COLO829 (cell line): ENCODE measurements at regions not wholly inside any gene's neighbourhood (a gene's known extent, or its start where the extent isn't known, plus 50 kb on each side); places are given as distances from the start of the nearest gene placed in this dataset.
A peak's percentile ranks its signal among the peaks of the same experiment; 100 is the strongest.

Experiments
- DNase-seq: peaks from one replicate; pipeline ENCODE4 v3.0.0; 2012; ENCODE audit warnings: low spot score

DNA sequence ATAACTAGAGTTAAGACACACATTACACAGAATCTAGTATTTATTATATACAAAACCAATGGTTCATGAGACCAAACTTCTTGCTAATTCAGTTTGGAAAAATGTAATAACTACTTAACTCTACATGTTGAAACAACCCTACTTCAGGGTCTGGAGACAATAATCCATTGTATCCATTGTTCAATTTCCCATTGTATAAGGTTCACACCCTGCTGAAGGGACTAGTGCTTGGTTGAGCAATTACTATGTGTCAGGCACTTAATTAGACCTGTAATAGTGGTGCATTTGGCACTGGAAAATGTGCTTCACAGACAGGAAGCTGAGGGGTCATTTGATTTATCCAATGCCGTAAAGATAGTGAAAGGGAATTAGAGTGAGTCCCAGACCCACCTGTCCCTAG is 114.3 kb upstream of the PAPPA start:
- DNase-seq = no peak

DNA sequence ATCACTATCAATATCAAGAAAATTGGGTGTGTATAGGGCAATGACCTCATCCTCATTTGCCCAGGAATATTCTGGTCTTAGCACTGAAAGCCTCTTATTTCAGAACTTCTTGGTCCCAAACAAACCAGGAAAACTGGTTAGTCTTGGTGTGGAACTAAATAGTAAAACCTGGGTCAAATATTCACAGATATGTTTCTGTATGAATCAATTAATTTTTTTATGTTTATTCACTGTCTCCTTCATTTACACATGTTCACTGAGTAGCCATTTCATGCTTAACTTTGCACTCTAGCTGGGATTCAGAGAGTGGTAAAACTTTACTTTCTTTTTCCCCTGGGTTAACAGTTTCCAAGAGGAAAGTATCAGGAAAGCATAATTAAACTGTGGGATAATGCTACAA is 113.7 kb upstream of the PAPPA start:
- no peak for DNase-seq

DNA sequence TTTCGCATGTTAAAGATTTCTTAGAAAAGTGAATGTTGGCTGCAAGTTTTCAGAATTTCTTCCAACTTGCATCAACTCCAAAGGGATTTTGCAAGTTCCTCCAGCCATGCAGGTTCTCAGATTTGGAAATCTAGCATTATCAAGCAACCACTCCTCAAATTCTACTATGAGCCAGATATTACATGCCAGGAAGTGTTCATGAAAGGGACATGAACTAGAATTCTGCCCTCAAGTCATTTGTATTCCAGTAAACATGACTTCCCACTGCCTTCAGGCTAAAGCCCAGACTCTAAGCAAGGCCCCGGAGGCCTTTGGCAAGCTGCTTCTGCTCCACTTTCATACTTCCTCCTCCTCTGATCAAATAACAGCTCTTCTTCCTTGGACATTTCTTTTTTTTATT is 111.3 kb upstream of the PAPPA start:
- DNase-seq = no peak

DNA sequence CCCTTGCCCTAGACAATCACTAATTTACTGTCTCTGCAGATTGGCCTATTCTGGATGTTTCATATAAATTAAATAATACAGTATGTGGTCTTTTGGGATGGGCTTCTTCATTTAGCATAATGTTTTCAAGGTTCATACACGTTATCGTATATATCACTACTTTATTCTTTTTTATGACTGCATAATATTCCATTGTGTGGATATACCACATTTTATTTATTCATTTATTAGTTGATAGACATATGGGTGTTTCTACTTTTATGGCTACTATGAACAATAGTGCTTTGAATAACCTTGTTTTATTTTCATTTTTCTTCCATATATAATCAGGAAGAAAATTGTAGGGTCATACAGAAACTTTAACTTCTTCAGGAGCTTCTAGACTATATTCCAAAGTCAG is 108.5 kb upstream of the PAPPA start:
- DNase-seq = no peak

DNA sequence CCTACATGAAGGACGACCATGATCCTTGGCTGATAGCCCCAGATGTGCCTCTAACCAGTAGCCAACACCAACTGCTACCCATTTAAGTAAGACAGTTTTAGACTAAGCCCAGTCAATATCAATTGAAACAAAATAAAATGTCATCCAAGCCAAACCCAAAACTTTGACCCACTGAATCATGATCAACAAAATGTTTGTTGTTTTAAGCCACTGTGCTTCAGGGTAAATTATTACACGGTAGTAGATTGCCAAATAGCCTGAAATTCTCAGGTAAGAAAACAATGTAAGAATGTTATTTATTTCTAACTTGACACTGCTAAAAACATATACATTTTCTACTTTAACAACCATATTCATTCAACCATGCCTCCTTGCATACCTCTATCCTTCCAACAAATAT is 105.5 kb upstream of the PAPPA start:
- DNase-seq = no peak

DNA sequence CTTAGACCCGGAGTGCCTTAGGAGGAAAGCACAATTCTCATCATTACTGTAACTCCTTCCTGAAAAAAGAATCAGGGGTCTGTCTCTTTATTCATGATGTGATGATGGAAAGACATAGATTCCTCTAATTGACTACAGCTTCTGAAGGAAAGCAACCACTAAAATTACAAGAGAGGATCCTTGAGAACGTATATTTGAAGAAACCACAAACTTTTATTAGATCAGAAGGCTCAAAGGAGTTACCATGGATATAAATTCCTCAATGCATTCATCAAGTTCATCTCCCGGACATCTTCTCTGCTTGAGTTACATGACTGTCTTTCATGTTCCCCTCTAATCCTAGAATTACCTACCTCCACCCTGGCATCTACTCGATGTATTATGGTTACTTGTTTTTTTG is 104.1 kb upstream of the PAPPA start:
- DNase-seq = peak; percentile 13

DNA sequence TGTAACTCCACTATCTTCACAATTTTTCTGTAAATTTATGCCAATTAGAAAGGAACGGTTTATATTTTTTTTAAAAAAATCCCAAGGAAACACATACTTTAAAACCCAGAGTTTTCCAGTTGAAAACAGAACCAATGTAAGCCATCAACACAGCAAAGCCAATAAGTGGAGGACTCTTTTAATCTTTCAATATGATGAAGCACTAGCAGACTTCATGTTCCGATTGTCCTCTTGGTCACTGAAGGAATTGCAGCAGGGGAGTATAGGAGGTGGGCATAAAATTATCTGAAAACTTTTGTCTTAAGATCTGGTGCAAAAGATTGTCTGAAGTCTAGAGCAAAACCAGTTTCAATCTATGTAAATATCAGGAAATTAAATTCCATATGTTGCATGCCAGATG is 102.1 kb upstream of the PAPPA start:
- DNase-seq = no peak

DNA sequence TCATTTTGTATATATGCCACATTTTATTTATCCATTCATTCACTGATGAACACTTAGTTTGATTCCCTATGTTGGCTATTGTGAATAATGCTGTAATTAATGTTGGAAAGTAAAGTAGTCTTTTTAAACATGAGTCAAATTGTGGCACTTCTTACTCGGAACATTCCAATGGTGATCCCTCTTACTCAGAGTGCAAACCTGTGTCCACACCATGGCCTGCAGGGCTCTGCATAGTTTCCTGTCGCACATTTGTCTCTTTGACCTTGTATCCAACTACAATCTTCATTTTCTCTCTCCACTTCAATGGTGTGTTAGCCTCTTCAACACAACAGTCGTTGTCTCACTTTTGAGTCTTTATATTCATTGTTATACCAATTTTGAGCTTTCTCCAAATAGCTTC is 98.1 kb upstream of the PAPPA start:
- DNase-seq = no peak

DNA sequence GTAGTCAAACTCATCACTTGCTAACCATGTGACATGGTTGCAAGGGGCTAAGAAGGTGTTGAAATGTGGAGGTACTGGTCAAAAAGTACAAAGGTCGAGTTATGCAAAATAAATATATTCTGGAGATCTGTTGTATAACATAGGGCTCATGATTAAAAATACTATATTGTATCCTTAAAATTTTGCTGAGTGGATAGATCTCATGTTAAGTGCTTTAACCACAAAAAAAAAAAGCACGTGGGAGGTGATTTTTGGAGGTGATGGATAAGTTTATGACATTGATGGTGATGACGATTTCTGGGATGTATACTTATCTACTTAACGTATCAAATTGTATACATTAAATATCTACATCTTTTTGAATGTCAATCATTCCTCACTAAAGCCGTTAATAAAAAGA is 96.2 kb upstream of the PAPPA start:
- DNase-seq = no peak

DNA sequence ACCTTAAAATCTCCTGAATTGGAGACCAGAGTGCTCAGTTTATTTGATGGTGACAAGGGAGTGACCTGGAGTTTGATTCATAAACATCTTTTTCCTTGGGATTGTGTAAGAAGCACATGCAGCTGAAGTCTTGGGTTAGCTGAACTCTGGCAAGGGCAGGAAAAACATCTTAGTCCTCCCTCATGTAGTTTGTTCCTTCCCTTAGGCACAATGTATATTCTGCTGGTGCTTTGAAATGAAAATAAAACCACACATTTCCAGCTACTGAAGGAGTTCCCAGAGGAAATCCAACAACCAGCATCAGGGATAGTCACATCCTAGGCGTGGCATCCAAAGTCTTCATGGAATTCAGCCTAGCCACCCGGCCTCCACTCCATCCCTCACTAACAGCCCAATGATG is 95.2 kb upstream of the PAPPA start:
- no peak for DNase-seq

DNA sequence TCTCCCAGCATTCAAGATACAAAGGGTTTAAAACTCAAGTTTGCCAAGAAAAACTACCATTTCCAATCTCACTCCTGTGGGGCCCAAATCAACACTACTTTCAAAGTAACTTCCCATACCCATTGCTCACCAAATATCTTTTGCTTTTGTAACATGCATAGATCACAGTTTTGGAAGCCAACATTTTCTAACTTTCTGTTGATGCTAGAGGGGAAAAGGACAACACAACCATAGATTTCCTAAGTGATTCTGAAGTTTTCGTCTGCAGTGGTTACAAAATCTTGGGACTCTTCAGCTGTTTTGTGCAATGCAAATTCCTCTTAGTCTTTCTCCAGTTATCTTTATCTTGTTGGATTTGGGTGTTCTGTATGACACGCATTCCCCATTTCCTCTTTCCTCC is 94.1 kb upstream of the PAPPA start:
- no peak for DNase-seq

DNA sequence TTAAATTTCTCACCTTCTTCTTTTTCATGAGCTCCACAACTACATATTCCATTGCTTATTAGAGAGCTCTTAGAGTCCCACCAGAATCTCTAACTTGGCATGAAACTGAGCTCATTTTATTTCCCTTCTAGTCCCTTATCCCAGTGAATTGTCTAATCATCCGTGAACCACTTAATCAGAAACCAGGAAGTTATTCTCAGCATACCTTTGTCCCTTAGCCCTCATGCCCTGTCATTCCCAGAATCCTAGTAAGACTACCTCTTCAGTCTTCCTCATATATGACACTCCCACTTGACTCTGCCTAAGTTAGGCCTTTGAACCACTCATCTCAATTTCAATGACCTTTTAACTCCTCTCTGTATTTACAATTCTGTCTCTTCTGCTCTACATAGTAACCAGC is 93.0 kb upstream of the PAPPA start:
- DNase-seq = no peak

DNA sequence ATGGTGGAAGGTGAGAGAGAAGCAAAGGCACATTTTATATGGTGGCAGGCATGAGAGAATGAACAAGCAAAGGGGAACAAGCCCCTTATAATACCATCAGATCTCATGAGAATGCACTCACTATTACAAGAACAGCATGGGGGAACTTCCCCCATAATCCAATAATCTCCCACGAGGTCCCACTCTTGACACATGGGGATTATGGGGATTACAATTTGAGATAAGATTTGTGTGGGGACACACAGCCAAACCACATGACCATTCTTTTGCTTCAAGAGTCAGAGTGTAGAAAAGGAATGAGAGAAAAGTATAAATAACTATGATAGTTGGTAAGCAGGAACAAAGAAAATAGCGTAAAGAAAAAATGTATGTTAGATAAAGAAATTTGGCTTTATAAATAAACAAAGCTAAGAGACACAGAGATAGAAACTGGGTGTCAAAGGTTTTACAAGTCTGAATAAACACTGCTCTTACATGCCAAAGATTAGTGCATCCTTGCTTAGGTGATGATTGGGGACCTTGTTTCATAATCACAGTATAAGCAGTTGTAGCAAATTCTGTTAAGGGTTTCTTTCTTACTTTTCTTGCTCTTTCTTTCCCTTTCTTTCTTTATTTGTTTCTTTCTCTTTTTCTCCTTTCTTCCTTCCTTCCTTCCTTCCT is 91.9 kb upstream of the PAPPA start:
- no peak for DNase-seq

DNA sequence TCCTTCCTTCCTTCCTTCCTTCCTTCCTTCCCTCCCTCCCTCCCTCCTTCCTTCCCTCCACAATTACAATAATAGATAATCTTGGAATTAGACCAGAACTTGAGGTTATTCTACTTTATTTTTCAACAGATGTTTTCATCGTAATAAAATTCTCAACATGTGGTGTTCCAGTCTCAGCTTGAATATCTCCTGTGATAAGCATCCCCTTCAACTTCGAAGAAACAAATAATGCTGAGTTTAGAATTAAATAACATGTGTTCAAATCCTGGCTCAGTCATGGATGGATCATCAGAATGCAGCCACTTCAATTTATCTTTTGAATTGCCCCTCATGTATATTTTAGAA is 91.4 kb upstream of the PAPPA start:
- no peak for DNase-seq

DNA sequence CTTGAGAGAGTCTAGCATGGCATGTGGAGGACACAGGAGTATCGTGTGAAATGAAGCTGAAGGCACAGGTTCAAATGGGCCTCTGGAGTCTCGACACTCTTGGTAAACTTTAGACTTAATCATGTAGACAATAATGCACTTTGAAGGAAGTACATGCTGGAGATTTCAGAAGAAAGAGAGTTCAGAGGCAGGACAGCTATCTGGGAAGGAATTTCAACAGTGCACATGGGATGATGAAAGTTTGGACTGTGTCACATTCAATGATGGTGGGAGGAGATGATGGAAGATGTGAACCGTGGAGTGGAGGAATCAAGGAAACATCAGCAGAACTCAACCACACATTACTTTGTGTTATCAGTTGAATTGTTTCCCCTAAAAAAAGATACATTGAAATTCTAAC is 88.6 kb upstream of the PAPPA start:
- no peak for DNase-seq

DNA sequence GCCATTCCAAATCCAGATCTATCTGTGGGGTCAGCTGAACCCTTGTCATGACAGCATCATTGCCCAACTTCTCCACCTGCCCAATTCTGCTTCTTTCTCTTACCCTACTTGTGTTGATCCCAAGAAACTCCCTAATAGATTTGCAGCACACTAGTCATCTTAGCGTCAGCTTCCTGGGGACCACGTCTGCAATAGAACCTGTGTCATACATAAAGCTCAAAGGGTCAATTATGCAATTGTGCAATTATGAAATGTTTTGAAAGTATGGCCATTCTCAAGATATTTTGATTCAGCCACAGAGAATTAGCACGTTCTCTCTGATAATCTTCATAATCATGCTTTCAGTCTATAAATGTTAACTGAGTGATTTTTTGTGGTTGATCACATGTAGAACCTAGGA is 87.4 kb upstream of the PAPPA start:
- no peak for DNase-seq

DNA sequence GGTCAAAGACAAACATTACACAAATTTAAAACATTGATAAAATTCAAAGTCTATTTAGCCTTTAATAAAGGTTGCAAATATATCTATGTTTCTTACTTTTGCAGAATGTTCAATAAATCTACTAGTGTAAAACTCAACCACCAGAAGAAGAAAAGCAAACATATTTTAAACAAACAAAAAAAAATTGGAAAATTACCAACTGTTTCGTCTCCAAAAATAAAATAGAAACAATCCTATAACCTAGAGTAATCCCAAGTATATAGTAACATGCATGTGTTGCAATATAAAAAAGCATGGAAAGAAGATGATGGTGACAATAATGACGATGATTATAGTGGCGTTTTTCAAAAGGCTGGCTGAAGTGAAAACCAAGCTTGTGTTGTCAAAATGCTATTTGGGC is 86.0 kb upstream of the PAPPA start:
- DNase-seq = no peak

DNA sequence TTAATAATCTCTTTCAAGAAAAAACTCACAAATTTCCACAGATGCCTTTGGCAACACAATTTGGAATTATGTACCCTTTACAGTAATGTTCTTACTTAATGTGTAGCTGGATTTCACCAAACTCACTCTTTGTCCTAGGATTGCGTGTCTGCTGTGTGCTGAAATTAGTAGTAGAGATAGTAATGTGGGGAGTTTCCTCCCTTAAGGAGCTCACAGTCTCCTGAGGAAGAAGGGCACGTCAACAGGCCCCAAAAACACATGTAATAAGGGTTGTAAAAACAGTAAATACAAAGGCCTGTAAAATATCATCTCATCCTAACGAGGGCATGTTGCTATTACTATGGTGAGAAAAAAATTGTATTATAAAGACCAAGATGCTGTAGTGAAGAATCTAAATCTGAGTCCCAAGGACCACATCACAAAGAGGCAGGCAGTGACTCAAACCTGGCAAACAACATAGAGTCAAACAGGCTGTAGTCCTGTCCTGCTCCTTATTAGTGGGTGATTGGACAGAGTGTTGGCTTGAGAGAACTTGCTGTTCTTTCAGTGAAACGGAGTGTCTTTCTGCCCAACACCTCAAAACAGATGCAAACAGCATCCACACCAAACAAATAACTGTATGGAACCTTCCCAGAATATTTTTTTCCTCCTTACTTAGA is 83.2 kb upstream of the PAPPA start:
- DNase-seq = no peak

DNA sequence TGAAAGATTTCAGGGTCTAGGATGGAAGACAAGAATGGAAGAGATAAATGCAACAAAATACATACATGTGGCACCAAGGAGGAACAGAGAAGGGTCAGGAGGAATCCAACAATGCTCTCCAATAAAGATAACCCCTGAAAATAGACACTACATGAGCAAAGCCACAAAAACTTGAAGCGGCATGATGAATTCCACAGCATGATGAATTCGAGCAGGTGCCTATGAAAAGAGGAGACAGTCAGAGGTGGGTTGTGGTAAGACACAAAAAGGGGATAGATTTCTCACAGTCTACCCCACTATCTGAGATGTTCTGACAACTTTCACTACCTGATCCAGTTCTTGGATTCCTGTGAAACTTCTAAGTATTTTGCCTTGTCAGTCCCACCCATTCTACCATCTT is 81.5 kb upstream of the PAPPA start:
- DNase-seq = no peak

DNA sequence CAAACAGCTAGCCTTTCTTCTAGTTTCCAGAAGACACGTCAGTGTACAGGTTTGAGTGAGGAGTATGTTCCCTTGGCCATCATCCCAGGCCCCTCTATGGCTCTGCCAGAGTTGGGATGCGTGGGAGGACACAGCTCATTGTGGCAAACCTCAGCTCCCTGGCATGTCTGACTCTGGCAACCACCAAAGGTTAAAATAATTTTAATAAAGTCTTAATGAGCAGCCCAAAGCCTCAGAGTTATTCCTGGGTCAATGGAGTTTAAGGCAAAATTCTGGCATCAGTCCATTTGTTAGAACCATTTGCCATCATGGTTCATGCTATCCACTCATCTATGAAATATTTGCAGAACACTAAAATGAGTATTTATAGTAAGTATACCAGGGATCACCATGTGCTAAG is 79.8 kb upstream of the PAPPA start:
- DNase-seq = peak; percentile 25

DNA sequence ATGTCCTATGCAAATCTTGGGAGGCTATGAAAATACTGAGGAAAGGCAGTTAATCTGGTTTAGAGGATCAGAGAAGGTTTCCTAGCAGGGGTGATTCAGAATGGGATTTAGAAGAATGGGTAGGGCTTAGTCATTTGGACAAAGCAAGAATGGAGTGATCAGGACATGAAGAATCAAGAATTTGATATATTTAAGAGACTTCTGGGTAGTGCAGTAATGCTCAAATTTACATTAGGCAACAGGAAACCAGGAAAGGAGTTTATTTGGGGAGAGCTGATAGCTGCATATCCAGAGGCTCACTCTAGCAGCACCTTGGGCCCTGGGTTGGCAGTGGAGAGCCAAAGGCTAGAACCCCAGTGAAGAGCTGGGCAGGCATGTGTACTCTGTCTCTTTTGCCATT is 78.9 kb upstream of the PAPPA start:
- DNase-seq = no peak

DNA sequence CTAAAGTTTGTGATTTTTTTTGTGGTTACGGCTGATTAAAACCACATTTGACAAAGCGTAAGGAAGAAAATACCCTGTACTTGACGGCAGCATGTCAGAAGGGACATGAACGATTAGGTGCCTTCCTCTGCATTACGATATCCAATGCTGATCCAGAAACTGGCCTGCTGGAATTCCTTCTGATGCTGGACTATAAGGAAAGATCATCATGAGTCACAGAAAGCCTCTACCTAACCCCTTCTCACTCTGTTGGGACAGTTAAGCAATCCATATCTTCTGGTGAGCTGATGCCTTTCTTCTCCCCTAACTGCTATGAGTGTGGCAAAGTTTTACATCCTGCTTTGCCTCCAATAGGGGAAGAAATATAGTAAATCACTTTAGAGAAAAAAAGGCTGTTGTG is 78.4 kb upstream of the PAPPA start:
- no peak for DNase-seq

DNA sequence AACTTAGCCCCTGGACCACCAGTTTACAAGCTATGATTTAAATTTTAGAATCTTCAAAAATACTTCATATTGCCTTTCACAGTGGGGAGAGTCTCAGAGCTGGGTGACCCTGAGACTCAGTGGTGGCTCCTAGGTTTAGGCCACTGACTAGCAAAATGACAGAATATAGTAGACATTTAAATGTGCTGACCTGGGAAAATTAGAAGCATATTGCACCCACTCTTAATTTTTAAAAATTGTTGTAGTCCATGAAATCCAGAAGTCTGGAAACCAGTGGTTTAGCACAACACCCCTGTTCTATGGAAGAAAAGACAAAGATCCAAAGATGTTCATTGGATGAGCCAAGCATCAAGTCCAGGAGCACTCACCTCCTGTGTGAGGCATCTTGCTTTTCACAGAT is 75.0 kb upstream of the PAPPA start:
- DNase-seq = no peak

DNA sequence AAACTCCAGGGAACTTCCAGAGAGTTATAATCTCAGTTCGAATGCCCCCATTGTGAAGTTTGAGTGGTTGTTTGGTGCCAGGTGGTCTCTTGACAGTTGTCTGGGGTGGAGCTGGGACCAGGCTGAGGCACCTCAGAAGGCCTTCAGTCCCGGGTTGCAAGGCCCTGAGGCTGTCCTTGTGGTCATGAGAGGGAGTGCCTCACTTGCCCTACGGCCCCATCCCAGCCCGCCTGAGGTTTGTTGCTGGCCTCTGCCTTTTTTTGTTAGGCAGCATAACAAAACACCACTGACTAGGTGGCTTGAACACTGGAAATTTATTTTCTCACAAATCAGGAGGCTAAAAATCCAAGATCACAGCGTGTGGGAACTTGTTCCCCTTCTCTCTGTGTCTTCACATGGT is 73.0 kb upstream of the PAPPA start:
- no peak for DNase-seq
